Osteocyte (in vitro differentiated cells): ENCODE measurements at regions not wholly inside any gene's neighbourhood (a gene's known extent, or its start where the extent isn't known, plus 50 kb on each side); places are given as distances from the start of the nearest gene placed in this dataset.

Experiments
- DNase-seq: peaks from one replicate; pipeline ENCODE4 v3.0.0; 2021; ENCODE audit warnings: mixed read lengths; ENCODE audit not compliant: unreplicated experiment; ENCODE audit errors: extremely low spot score
- H3K27ac Mint-ChIP-seq: one replicate; pipeline ENCODE4 v1.8.0; 2021; ENCODE audit warnings: mild to moderate bottlenecking, mixed read lengths; ENCODE audit not compliant: unreplicated experiment
- H3K27me3 Mint-ChIP-seq: one replicate; pipeline ENCODE4 v1.8.0; 2021; ENCODE audit warnings: mixed read lengths; ENCODE audit not compliant: unreplicated experiment
- H3K36me3 Mint-ChIP-seq: one replicate; pipeline ENCODE4 v1.8.0; 2021; ENCODE audit warnings: mixed read lengths; ENCODE audit not compliant: unreplicated experiment
- H3K4me1 Mint-ChIP-seq: one replicate; pipeline ENCODE4 v1.8.0; 2021; ENCODE audit warnings: mixed read lengths; ENCODE audit not compliant: unreplicated experiment
- H3K4me3 Mint-ChIP-seq: one replicate; pipeline ENCODE4 v1.8.0; 2021; ENCODE audit warnings: mild to moderate bottlenecking, moderate library complexity, mixed read lengths; ENCODE audit not compliant: unreplicated experiment
- H3K9me3 Mint-ChIP-seq: one replicate; pipeline ENCODE4 v1.8.0; 2021; ENCODE audit warnings: mixed read lengths; ENCODE audit not compliant: unreplicated experiment
- TF ChIP-seq, protein P1 (sequence below): fragments of 200-600 bp; sonication (generic); IDR thresholded peaks from 2 replicates; pipeline ENCODE4 v1.5.0; 2021; ENCODE audit warnings: antibody characterized with exemption, mild to moderate bottlenecking, moderate library complexity

DNA sequence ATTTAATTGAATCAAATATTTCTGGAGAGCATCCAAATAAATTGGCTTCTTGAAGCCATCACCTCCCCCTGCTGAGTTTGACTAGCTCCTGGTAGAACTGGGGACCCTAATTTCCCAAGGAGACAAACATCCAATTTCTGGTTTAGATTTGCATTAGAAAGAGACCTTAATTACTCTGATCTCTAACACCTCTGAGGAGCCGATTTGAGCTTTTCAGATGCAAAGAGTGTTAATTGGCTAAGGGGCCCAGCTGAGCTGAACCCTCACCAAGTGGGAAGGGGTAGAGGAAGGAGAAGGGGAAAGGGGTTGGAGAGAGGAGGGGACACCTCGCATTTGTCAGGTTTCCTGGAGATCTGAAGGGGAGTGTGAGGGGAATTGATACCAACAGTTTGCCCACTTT is 145.4 kb upstream of the SHB start:
- Mint-ChIP-seq H3K36me3 (no peaks in the 10 kb centered on the region), H3K4me1 (no peaks in the 10 kb centered on the region), H3K4me3 (no peak overlapping the region), H3K27me3 (peaks cover 47% of the 10 kb centered on the region), H3K9me3 (no peaks in the 10 kb centered on the region), H3K27ac (no peak overlapping the region)
- TF ChIP-seq, protein P1, sequence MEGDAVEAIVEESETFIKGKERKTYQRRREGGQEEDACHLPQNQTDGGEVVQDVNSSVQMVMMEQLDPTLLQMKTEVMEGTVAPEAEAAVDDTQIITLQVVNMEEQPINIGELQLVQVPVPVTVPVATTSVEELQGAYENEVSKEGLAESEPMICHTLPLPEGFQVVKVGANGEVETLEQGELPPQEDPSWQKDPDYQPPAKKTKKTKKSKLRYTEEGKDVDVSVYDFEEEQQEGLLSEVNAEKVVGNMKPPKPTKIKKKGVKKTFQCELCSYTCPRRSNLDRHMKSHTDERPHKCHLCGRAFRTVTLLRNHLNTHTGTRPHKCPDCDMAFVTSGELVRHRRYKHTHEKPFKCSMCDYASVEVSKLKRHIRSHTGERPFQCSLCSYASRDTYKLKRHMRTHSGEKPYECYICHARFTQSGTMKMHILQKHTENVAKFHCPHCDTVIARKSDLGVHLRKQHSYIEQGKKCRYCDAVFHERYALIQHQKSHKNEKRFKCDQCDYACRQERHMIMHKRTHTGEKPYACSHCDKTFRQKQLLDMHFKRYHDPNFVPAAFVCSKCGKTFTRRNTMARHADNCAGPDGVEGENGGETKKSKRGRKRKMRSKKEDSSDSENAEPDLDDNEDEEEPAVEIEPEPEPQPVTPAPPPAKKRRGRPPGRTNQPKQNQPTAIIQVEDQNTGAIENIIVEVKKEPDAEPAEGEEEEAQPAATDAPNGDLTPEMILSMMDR: no peak
- no peak for DNase-seq

DNA sequence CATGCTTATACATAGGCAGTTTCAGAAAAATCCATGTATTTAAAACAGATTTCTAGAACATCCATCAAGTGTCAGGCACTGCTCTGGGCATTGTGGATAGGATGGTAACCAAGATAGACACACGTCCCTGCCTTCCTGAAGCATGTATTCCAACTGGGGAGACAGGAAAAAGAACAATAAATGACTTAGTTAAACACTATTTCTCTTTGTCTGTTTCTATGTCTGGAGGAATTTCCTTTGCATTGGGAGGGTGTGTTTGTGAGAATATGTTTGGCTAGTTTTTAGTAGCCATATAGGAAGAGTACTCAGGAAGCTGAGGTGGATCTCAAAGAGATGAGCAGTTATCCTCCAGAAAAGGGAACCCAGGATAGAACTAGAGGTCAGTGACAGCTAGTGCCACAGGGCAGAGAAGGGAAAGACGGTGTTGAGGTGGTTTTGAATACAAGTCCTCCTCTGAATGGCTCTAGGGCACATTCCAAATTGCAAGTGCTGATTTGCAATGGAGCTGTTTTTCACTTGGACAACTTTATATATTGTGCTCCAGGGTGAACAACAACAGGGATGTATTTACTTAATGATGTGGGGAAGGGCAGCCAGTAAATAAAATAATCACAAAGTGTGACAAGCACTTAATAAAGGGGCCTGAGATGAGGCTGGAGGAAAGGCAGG is 144.7 kb upstream of the SHB start:
- Mint-ChIP-seq H3K27ac (no peak overlapping the region), H3K27me3 (peaks cover 43% of the 10 kb centered on the region), H3K4me1 (no peaks in the 10 kb centered on the region), H3K4me3 (no peak overlapping the region), H3K36me3 (no peaks in the 10 kb centered on the region), H3K9me3 (no peaks in the 10 kb centered on the region)
- DNase-seq: no peak
- TF ChIP-seq, protein P1: no peak

DNA sequence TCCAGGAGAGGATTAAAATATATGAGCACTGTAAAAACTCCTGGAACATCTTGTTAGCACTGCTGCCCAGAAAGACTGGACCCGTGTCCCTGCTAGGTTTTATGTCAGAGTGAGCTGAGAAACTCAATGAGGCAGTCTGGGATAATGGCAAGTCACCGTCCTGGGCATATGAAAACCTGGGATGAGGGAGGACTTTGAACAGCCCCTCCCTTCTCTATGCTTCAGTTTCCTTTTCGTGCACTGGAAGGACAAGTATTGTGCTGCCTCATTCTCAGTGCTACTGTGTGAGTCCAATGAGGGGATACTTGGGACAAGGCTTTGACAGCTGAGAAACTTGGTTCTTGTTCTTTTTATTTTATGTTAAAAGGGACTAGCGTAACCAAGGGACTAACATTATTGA is 143.0 kb upstream of the SHB start:
- Mint-ChIP-seq H3K27me3 (peaks cover 30% of the 10 kb centered on the region), H3K4me1 (no peaks in the 10 kb centered on the region), H3K36me3 (no peaks in the 10 kb centered on the region), H3K27ac (no peak overlapping the region), H3K4me3 (no peak overlapping the region), H3K9me3 (peaks cover 4% of the 10 kb centered on the region)
- DNase-seq: no peak
- TF ChIP-seq, protein P1: no peak

DNA sequence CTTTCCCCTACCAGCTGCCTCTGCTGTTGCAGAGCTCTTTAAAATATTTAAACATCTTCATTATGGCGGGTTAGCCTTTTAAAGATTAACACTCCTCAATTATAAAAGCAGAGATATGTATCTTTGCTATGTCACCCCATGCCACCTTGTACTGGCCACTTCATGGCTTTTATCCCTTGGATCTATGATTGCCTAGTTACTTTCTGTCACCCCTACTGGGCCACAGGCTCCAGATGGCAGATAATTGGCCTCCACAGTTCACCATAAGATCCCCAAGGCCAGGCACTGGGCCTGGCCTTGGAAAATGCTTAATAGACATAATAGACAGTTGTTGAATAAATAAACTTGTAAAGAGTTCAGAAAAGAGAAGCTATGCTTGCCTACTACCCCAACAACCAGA is 142.0 kb upstream of the SHB start:
- no peaks in the 10 kb centered on the region for H3K4me1 Mint-ChIP-seq
- H3K9me3 Mint-ChIP-seq: peaks cover 4% of the 10 kb centered on the region
- no peak overlapping the region for H3K4me3 Mint-ChIP-seq
- no peaks in the 10 kb centered on the region for H3K36me3 Mint-ChIP-seq
- TF ChIP-seq, protein P1: no peak
- DNase-seq: no peak
- no peak overlapping the region for H3K27ac Mint-ChIP-seq
- H3K27me3 Mint-ChIP-seq: peaks cover 26% of the 10 kb centered on the region

DNA sequence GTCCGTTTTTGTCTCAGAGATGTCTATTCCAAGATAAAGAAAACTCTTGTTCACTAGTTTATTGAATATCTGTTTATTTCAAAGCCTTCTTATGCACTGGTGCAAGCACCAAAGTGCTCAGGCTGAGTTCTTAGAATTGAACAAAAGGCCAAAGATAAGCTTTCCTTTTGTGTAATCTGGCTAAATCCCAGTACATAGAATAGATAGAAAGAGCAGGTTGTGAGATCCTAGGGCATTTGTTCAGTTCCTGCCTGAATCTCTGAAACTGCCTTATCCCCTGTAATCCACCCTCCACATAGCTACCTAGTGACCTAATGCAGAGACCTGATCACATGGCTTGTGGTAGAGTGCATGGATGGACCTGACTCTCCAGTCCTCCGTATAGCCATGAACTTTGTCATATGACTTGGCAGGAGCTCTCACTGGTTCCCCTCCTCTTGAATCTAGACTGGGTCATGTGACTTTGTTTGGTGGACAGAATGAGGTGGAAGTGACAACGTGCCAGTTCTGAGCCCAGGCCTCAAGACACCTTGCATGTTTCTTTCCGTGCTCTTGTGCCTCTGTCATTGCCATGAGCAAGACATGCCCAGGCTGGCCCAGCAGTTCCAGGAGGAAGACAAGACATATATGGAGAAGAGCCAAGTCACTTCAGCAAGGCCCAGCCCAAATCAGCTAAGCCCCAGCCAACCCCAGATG is 139.3 kb upstream of the SHB start:
- TF ChIP-seq, protein P1: no peak
- H3K27me3 Mint-ChIP-seq: peaks cover 20% of the 10 kb centered on the region
- no peaks in the 10 kb centered on the region for H3K4me1 Mint-ChIP-seq
- no peaks in the 10 kb centered on the region for H3K36me3 Mint-ChIP-seq
- DNase-seq: peak; percentile 3
- H3K27ac Mint-ChIP-seq: no peak overlapping the region
- H3K4me3 Mint-ChIP-seq: no peak overlapping the region
- peaks cover 4% of the 10 kb centered on the region for H3K9me3 Mint-ChIP-seq
